NCI-H128 (cell line): ENCODE measurements at regions not wholly inside any gene's neighbourhood (a gene's known extent, or its start where the extent isn't known, plus 50 kb on each side); places are given as distances from the start of the nearest gene placed in this dataset.

ENCODE experiments used
- DNase-seq: peaks from one replicate; lab custom pipeline; 2025; ENCODE audit not compliant: unreplicated experiment; lab: John Stamatoyannopoulos, UW

DNA sequence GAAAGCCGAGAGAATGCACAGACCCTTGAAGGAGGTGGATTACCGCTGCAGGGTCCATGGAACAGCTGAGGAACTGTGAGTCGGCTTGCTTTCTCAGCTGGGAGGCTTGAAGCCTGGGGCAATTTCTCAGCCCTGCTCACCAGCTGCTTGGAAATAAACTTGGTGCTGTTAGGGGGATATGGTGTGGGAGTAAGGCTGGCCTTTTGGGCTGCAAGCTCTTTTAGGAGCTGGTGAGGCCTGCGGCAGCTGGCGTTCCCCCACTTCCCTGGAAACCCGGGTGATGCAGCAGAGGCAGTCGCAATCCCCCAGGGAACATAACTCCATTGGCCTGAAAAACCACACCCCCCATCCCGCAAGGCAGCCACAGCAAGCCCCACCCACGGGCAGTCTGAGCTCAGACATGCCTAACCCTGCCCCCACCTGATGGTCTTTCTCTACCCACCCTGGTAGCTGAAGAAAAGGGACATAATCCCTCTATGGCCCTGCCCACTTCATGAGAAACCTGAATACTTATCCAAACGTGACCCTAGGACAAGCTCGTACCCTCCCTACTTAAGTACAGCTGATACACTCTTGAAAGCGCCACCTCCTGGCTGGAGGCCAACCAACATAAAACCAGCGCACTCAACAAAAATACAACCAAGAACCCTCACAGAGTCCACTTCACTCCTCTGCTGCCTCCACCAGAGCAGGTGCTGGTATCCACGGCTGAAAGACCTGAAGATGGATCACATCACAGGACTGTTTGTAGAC is 1995.8 kb downstream of the NCAM2 start:
- no peak for DNase-seq

DNA sequence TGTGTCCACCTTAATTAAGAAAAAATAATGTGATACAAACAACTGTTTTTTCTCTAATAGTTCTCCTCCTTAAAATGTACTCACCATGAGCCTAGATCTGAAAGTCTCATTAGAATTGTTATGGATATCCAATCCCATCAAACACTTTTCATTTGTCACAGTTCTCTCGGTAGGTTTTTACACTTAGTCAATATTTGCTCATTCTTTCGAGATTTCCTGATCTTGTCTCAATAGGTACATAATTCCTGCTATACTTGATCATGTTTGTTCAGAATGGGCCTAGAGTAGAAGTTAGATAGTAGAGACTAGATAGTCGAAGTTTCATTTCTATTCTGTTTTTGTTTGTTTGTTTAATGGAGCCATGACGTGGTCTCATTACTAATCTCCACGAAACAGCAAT is 2005.7 kb downstream of the NCAM2 start:
- DNase-seq, result no peak

DNA sequence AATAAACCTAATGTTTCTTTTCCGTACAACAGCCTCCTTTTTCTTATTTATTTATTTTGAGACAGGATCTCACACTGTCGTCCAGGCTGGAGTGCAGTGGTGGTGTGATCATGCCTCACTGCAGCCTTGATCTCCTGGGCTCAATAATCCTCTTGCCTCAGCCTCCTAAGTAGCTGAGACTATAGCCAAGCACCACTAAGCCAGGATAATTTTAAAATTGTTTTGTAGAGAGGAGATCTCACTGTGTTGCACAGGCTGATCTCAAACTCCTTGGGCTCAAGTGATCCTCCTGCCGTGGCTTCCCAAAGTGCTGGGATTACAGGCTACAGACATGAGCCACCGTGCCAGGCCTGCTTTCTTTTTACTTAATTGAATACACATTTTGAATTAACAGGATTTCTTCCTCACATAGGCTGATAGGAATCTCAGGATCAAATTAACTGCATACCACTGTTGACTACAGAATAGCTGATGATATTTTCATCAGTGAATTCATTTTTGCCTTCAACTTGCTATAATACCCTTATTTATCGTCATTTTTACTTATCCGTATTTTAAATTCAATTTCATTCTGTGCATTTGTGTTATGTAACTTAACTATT is 2010.5 kb downstream of the NCAM2 start:
- DNase-seq, result no peak

DNA sequence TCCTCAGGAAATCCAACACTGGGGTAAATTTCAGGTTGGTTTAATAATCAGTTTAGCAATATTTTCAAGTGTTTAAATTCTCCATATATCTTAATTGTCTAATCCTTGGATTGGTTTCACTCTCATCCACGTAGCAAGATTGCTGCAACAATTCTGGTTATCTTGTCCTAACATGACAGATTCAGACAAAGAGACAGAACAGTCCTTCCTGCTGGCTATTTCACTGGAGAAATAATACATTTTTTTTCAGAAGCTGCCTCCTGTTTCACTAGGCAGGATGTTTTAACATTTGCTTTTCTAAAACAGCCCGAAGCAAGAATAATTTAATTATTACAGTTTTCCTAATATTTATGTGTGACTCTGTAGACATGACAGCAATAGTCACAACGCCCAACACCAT is 2011.2 kb downstream of the NCAM2 start:
- no peak for DNase-seq

DNA sequence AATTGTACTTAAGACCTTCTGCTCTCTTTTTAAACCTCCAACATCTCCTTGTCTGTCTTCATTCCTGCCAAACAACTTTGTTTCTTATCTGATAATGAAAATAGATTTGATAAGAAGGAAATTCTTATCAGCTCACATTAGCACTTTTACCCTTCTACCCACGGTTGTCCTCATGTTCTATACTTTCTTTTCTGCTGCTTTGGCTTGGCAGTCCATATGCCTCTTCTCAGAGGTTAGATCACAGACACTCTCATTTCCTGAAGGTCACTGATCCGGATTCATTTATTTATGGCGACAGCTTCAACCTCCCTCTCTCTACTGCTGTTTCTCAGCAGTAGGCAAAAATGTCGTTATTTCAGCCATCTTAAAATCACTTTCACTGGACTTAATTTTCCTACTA is 2015.8 kb downstream of the NCAM2 start:
- no peak for DNase-seq

DNA sequence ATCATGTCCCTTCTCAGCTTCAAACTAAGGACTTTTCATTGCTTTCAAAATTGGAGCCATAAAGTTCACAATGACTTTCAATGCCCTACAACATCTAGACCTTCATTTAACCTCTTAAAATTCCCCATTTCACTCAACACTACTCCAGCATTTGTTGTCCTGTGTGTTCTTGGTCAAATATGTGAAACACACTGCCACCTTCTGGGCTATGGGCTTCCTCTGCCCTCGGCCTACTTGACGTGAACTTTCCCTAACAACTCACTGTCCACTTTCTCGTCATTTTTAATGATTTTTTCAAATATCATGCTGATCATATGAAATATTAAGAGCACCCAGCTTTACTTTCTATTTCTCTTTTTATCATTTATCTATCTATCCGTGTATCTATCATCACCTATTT is 2018.4 kb downstream of the NCAM2 start:
- DNase-seq, result no peak

DNA sequence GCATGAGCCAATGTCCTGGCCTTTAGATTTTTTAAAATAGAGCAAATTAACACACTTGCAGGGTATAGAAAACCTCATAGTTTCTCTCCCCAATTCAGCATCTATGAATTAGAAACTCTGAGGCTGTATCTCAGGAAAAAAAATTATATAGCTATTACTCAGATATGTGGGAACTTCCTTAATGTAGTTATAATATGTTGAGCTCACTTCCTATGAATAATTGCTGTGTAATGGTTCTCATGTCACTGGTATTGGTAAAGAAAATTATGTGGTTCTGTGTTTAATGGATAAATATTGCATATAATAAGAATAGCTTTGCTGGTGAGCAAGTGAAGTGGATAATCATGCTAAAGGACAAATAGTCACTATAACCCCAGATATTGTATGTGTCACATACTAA is 2019.8 kb downstream of the NCAM2 start:
- no peak for DNase-seq

DNA sequence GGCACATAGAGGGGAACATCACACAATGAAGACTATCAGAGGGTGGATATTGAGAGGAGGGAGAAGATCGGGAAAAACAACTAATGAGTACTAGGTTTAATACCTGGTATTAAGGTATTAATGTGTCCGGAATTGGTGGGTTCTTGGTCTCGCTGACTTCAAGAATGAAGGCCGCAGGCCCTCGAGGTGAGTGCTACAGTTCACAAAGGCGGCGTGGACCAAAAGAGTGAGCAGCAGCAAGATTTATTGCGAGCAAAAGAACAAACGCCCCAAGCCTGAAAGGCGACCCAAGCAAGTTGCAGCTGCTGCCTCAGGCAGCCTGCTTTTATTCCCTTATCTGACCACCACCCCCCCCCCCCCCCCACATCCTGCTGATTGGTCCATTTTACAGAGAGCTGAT is 2022.8 kb downstream of the NCAM2 start:
- no peak for DNase-seq

DNA sequence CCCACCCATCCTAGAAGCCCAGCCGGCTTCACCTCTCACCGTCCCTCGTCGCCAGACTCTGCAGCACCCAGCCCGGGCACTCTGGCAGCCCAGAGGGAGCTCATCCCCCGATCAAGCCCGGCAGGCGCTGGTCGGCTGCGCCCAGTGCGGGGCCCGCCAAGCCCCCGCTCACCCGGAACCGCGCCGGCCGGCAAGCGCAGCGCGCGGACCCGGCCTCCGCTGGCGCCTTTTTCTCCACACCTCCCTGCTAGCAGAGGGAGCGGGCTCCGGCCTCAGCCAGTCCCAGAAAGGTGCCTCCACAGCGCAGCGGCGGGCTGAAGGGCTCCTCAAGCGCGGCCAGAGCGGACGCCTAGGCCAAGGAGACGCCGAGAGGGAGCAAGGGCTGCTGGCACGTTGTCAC is 2023.3 kb downstream of the NCAM2 start:
- no peak for DNase-seq

DNA sequence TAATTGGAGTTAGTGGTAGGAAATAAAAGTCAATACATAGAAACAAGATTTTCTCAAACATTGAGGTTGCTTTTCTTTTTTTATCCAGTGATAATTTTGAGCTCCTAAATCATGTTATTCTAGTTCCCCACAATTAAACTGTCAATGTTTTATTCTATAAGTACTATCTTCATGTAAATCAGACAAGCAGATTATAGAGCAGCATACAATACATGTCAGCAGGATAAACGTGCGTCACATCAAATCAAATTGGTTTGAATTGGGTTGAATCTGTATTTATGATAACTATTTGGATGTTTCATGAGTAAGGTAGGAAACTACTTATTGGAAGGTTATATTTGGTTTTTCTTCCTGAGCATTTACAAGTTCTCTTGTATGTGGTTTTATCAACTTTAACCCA is 2028.7 kb downstream of the NCAM2 start:
- no peak for DNase-seq

DNA sequence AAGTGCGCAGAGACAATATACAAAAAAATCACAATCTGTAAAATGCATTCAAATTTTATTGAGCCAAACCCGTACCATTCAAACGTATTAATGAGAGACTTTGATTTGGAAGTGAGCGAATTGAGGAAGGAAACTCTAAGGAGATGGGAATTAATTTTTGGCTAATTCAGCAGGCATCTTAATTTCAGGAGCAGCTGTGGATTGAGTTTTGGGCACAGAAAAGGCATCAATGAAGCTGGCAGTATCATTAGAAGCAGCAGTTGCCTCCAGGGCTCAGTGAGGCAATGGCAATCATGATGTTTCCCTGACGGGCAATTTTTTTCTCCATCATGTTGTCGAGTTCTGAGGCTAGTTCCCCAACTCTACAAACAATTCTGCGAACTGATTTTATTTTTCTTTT is 2041.6 kb downstream of the NCAM2 start:
- no peak for DNase-seq

DNA sequence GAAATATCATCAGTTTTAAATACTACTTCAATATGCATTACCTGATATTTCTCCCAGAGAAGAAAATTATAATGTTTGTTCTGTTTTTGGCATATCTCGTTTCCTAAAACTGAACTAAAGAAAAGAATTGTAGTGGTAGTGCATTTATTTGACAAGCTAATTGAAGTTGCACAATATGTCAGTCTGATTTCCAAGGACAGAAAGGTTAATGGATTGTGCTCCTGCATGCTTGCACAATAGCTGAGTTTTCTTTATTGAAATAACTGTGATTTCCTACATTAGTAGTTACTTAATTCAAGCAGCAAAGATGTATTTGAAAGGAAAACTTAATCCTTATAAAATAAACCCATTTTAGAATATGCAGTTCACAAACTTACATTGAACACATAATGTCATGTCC is 2047.7 kb downstream of the NCAM2 start:
- no peak for DNase-seq

DNA sequence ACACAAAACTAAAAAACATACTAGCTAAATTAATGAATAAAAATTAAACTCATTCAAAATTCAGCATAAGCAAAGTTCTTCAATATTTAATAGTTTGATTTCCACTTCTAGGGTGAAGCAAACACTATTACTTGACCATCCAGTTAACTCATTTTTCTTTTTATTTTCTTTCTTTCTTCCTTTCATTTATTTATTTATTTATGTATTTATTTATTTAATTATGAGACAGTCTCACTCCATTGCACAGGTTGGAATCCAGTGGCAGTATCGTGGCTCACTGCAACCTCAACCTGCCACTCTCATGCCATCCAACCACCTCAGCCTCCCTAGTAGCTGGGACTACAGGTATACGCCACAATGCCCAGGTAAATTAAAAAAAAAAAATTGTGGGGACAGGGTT is 2069.5 kb downstream of the NCAM2 start:
- no peak for DNase-seq

DNA sequence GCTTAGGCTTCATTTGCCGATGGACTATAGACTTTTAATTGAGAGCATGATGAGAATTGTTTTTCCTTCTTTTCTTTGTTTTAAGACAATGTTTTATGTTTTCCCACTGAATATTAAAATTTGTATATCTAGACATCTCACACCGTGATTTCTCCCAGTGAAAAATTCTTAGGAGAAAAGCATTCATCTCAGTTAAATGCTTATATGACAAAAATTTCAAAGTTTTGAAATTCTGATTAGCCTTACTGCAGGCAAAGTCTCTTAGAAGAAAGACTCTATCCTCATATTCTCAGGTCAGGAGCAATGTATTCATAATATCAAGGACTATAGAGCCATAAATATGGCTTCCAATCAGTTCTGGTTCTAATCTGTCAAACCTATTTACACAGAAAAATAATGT is 2085.0 kb downstream of the NCAM2 start:
- no peak for DNase-seq

DNA sequence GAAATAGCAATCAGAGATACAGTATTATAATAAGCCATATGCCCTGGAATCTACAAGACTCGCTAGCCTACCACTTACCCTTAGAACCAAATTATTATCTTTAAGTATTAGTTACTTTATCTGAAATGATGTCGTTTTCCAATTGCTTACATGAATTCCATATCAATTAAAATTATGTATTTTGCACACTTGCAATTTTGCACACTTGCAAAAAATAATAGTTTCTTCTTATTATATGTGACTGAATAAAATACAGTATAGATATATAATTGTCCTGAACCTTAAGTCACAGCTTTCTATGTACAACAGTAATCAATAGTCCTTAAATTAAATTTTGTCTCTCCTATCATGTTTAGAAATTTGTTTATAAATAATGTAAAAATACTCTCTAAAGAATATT is 2095.1 kb downstream of the NCAM2 start:
- no peak for DNase-seq

DNA sequence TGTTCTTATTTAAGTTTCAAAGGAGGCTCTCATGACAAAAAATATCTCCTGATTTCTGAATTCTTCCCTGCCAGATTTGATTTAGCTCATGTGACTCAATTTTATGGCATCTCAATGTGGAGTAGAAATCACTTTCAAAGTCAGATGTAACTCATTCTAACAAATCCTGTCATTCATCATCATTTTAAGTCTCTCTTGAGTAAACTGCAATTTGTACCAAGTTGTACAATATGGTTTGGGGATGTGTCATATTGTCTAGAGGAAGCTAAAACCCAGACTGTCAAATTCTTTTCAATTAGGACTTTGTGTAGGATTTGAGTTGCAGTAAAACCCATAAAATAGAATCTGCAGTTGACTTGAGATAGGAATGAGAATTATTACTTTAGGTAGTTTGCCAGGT is 2101.0 kb downstream of the NCAM2 start:
- no peak for DNase-seq

DNA sequence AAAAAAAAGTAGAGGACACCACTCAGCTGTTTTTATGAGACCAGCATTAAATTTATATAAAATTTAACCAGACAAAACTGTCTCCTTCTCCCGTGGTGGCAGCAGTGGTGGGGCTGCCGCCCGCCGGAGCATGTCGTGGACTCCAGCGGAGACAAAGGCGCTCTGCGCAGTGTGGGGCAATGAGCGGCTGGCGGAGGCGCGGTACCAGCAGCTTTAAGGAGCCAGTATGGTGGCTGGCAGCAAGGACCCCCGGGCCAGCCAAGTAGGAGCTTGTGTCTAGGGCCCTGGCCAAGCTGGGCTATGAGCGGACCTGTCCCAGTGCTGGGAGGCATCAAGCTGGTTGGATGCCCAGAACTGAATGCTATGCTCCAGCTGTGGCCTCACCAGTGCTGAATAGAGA is 2102.9 kb downstream of the NCAM2 start:
- DNase-seq, result no peak

DNA sequence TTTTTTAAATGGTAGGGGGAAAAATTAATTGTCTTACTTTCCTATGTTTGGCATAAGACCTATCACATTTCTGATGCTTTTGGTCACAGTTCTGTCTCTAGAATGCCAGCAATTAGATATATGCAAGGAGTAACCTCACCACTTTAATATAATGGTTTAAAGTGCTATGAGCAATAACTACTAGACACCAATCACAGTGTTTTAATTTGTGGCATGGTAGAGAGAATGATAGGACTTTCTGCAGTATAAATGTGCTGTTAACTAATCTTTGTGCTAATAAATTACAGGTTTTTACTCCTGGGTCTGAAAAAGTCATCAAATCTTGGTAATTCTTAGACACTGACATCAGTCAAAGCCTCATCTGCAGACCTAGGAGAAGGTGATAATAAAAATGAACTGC is 2110.3 kb downstream of the NCAM2 start:
- no peak for DNase-seq

DNA sequence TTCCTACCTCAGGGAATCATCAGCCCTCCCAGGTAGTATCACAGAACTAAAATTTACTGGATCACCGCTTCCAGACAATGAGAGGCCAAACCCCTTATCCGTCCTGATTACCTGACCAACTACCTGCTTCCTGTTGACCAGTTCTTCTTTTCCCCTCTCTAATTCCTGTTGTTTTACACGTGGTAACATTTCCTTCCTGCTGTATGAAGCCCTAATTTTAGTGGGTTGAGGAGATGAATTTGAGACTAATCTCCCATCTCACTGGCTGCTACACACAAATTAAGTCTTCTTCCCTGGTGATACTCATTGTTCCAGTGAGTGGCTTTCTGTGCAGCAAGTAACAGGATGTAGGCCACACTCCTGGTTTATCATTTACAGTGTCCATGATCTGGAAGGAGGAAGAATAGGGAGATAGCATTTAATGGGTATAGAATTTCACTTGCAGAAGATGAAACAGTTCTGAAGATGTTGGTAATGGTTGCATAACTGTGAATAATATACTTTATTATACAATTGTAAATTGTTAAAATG is 2112.9 kb downstream of the NCAM2 start:
- DNase-seq, result no peak

DNA sequence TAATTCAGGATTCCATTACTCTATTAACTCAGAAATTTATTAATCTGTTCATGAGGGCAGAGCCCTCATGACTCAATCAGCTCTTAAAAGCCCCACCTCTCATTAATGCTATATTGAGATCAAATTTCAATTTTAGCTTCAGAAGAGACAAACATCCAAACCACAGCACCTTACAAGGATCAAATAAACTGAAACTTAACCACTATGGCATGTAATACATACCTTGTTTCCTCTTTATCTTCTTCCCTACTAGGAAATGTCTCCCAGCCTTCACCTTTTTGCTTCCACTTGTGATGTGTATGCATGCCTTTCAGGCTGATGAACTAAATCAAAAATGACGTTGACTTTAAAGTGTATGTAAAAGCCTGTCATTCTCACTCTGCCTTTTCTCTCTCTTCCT is 2121.3 kb downstream of the NCAM2 start:
- no peak for DNase-seq

DNA sequence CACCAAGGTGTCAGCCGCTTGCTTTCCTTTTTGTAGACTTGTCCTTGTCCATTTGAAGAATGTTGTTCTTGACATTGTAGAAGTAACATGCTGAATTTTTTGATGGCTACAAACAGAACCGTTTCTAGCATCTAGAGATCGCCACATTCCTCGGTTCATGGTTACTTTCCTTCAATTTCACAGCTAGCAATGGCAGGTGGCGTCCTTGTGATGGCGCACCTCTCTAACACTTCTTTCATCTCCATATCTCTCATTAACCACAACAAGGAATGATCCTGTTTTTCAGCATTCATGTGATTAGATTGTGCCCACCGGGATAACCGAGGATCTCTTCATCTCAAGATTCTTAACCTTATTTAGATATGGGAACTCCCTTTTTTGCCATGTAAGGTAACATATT is 2129.8 kb downstream of the NCAM2 start:
- DNase-seq, result no peak

DNA sequence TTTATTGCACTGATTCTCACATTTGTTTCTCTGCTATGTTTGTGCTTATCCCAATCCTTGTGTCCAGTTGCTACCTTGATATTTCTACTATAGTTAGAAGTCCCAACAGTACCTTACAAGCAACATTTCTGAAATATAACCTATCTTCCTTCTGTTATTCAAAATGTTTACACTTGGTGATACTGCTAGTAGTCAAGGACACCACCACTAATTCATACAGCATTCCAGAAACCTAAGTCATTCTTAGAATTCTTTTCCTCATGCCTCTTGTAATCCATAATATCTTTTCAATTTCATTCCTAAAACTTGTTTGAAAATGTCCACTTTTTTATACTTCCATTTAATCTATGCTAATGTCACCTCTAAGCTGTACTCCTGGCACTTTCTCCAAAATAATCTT is 2132.1 kb downstream of the NCAM2 start:
- DNase-seq, result no peak

DNA sequence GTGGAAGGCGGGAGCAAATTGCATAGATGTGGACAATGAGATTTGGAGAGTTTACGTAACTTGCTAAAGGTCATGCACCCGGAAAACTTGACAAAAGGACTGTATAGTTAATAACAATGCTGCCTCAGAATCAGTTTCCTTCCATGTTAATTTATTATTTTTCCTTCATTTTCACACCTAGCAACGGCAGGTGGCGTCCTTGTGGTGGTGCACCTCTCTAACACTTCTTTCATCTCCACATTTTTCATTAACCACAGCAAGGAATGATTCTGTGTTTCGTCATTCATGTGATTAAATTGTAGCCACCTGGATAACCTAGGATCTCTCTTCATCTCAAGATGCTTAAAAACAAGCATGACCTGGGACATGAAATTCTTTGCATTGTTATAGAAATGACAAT is 2133.0 kb downstream of the NCAM2 start:
- DNase-seq, result no peak
